HG03159 (cell line): ENCODE measurements at regions not wholly inside any gene's neighbourhood (a gene's known extent, or its start where the extent isn't known, plus 50 kb on each side); places are given as distances from the start of the nearest gene placed in this dataset.

Experiments
- ATAC-seq: cut with Tn5 transposase; IDR thresholded peaks from one replicate; pipeline ENCODE4 v1.9.1; 2021; ENCODE audit warnings: mild to moderate bottlenecking, moderate library complexity; ENCODE audit not compliant: unreplicated experiment

DNA sequence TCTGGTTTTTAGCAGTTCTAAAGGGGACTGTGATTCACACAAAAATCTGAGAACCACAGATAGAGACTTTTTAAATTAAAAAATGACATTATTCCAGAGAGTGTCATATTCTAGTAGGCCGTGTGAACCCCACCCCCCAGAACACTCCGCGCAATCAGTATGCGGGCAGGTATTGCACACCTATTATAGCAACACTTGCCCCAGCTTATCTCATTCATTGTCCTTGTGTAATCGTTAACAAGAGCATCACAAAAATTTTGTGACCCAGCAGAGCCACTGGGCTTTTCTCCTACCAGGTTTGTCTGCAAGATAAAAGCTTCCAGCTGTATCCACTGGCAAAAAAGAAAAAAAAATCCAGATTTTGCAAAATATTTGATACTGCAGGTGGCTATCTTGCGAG, 394.1 kb upstream of the SMIM31 start:
- ATAC-seq, result no peak

DNA sequence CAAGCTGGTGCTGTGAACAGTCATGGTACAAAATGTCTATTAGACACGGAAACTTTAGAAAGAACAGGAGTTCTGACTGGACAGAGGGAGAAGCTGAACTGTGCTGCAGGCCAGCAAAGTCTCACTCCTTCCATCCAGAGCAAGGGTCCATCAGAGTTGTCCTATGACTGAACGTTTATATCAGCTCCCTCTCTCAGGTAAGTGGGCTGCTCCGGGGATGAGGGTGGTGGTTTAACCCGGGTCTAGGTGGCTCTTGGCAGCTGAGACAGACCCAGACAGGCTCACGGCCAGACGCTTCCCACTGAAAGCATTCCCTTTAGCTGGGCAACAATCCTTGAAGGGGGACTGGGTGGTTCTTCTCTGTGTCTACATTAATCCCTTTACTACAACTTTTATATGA, 385.0 kb upstream of the SMIM31 start:
- ATAC-seq, result no peak

DNA sequence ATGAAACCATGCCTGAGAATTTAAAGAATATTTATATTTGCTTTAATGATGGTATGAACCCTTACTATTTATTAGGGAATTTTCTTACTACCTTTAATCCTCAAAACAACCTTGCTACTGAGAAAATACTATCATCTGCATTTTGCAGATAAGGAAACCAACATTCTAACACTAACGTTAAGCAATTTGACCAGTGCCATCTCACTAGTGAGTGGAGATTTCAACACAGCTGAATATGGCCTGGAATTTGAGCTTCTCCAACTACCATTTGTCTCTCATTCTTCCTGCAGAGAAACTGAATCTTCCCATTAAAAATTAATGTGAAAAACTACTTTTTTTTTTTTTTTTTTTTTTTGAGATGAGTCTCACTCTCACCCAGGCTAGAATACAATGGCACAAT, 380.9 kb upstream of the SMIM31 start:
- ATAC-seq, result no peak

DNA sequence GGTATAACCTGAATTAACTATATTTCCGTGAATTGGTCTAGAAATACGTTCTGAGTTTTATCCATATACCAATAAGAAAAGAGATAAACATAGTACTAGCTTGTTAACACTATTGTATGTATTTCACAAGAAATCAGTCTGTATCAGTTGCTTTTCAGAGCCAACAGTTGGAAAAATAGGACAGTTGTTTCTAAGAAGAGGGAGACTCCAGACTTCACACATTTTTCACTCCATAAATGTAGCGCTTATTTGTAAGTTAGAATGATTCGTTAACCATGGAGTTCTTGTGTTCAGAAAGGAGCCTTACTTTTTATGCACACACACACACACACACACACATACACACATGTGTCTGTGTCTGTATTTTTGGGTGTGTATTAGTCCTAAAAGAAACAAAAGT, 376.7 kb upstream of the SMIM31 start:
- ATAC-seq, result no peak

DNA sequence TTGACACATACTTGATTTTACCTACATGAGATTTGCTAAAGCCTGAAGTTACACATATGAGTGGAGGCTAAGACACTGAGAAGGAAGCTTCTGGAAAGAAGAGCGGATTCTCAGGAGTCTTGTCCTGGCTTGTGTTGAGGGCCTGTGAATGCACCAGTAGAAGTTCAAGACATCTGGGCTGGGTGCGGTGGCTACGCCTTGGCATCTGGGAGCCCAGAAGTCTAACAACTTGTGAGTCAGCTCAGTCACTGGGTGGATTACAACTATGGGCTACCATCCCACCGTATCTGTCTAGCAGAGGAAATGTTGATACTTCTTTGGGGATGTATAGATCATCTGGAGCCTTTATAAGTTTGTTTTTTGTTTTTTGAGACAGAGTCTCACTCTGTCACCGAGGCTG, 375.6 kb upstream of the SMIM31 start:
- ATAC-seq, result no peak

DNA sequence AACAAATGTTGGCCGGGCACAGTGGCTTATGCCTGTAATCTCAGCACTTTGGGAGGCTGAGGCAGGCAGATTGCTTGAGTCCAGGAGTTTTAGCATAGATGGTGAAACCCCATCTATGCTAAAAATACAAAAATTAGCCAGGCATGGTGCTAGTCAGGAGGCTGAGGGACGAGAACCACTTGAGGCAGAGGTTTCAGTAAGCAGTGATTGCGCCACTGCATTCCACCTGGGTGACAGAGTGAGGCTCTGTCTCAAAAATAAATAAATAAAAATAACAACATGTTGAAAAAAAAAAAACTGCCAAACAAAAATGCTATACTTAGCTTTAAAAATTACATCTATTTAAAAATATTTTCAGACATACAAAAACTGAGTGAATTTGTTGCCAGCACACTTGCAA, 374.2 kb upstream of the SMIM31 start:
- no peak for ATAC-seq

DNA sequence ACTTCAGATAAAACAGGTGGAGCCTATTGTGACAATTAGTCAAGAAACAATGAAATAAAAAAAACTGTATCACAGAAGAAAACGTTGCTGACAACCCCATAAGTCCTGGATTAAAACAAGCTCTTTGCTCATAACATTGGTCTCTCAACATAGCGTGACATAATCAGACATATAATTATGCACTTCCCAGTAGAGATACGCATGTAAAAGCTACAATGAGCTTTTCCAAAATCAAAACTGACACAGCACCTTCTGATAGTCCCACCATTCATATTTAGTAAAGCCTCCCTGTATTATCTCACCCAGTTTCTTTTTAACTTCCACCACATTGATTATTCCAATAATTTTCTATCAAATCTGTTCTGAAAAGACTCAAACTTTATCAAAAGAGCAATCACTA, 372.1 kb upstream of the SMIM31 start:
- no peak for ATAC-seq

DNA sequence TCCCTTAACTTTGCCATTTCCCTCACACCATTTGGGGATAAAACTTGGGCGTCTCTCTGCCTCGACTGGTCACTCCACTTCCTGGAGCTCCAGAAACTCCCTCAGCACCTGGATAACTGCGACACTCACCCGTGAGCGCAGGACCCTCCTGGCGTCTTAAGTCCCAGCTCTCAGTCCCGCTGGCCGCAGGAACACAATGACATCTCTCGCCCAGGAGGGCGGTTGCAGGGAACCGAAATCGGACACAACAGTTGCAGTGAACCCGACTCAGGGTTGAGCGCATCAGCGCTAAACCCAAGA, 370.9 kb upstream of the SMIM31 start:
- ATAC-seq, result peak; percentile 22

DNA sequence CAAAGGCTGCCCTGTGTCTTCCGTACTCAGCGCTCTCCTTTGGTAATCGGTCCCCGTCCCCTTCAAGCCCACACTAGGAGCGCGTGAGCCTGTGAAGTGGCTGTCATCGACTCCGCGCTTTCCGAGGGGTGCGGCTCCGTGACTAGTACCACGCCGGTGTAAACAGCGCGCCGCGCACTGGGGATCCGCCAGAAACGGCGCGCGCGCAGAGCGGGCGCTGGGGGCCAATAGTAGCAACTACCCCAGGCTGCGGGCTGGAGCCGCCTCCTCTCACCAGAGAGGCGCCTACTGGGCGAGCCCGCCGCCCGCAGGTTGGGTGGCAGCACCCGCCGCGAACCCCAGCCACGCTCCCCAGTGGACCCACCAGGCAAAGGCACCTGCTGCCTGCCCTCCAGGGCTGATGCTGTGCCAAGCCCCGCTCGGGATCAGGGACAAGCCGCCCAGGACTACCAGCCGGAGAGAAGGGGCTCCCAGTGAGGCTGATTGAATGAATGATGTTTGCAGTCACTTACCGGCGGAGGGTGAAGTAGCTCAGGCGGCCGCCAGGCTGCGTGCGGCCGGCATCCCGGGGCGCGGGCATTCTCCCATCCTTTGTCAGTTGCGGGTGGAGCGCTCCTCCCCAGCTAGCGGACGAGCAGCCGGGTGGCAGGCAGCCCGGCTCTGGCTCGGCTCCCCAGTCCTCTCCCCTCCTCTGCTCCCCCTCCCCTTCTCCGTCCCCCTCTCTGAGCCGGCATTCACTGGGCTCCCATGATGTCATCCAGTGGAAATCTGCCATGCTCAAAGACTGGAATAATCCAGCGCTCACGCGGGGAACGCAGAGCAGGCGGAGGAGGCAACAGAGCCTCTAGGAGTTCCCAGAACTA, 370.3 kb upstream of the SMIM31 start:
- ATAC-seq, result peak; percentile 30

DNA sequence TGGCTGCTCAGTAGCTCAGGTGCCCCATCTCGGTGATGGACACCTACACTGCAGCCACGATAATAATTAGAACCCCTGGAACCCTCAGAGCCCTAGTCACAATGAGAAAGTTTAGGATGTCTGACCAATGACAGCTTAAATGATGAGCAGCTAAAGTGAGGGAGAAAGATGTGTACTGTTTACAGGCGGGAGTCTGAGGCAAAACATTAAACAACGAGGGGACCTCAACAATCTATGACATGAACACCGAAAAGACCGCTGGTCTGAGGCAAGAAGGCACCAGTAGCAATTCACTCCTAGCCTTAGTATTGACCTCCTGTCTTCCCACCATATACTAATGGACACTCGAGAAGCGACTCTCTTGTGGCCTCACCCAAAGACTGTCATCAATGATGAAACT, 369.5 kb upstream of the SMIM31 start:
- ATAC-seq, result no peak

DNA sequence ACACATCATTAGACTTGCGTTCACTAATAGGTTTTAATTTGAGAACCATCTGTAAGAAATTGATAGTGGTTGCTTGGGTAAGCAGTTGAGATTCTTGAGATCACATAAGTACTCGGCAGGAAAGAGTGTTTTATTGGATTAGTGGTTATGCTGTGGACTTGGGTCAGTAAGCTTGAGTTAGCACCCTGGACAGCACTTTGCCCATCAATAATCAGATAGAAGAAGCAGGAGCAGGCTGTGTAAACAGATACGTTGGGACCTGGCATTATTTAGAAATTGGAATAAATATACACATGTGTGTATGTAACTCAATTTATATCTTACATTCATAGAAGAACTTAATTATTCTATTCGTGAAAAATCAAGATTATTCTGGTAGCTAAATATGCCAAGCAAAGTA, 357.5 kb upstream of the SMIM31 start:
- ATAC-seq, result no peak

DNA sequence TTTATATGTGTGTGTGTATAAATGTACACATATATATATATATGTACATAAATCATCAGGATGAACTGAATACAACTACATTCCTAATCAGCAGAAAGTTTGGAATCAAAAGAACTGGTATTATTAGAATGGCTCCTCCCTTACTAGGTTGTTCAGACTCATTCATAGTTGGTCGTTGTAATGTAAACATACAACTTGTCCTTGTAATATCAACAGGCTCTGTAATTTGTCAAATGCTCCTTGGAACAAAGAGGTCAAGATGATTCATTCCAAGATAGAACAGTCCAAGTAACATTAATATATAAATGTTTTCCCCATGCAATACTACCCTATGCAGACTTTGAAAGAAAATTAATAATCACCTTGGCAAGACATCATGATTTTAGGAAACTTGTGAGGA, 351.4 kb upstream of the SMIM31 start:
- ATAC-seq, result no peak

DNA sequence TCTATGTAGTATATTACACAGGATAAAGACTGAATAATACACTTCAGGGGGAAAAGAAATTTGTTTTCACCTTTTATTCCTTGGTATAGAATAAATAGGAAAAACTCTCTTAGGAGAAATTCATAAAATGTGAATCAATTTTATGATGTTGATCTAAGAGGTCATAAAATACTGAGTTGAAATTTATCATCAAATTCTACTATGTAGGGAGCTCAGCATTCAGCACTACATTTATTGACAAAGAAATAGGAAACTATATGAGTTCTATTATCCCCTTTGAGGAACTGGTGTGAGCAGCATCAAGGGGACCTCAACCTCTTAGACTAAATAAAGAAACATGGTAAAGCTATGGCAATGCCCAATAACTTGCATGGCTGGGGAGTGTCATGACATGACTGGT, 348.2 kb upstream of the SMIM31 start:
- ATAC-seq, result no peak

DNA sequence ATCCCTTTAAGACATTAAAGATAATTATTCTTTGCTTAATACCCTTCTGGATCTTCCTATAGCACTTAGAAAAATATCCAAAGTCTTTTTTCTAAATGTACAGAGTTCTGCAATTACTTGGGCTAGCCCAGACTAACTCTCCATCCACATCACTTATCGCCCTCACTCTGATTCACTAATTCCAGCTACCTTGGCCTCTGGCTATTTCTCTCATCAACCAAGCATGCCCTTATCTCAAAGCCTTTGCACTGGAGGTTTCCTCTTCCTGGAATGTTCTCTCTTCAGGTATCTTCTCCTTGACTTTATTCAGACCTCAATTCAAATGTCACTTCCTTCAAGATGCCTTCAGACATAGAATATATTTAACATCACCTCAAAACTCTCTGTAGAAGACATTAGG, 345.1 kb upstream of the SMIM31 start:
- ATAC-seq, result no peak

DNA sequence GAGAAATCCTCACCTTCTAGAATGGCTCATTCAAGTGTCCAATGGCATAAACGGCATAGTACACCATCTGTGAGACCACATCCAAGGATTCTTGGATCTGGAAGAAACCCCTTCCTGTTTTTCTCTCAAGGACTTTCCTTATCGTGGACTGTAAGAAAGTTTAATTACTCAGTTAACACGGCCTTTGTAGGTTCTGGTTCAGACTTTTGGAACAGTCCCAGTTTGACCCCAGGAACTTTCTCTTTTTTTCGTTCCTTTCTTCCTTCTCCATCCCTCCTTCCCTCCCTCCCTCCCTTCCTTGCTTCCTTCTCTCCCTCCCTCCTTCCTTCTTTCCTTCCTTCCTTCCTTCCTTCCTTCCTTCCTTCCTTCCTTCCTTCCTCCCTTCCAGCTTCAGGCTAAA, 343.5 kb upstream of the SMIM31 start:
- no peak for ATAC-seq

DNA sequence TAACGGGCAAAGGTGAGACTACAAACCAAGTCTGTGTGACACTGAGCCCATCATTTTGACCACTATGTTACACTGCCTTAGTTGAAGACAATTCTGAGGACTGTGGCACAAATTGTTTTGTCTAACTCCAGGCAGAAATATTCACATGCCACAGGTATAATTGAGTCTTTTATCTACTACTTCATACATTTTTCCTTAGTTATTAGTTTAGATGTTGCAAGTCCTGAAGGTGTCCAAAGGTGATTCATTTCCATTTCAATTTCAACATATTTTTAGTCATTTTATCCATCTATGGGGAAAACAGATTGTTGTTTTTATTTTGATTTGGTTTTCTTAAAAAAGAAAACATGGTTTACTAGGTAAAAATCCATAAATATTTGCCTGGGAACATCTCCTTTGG, 341.7 kb upstream of the SMIM31 start:
- ATAC-seq, result no peak

DNA sequence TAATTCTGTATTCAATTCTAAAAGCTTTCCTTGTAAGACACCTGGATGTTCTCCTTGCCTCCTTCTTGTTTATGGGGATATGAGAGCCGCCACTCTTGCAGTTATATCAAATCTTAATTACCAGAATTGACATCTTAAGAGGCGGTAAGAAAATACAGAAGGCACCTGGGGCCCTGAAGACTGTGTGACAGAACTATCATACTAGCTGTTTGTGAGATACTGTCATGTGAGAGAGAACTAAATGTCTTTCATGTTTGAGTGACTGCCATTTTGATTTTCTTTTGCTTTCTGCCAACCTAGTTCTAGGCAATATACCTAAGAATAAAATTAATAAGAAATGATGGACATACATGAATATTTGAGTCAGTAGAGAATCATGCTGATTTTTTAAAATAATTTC, 340.2 kb upstream of the SMIM31 start:
- ATAC-seq, result no peak

DNA sequence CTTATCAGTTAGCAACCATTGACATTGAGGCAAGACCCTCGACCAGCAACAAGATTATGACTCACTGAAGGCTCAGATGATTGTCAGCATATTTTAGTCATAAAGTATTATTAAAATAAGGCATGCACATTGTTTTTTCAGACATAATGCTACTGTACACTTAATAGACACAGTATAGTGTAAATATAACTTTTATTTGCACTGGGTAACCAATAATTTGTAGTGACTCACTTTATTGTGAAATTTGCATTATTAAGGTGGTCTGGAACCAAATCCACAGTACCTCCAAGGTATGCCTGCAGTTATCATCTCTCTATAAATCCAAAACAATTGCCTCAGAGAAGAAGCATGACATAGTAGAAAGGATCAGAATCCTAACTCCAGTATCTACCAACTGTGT, 330.1 kb upstream of the SMIM31 start:
- no peak for ATAC-seq

DNA sequence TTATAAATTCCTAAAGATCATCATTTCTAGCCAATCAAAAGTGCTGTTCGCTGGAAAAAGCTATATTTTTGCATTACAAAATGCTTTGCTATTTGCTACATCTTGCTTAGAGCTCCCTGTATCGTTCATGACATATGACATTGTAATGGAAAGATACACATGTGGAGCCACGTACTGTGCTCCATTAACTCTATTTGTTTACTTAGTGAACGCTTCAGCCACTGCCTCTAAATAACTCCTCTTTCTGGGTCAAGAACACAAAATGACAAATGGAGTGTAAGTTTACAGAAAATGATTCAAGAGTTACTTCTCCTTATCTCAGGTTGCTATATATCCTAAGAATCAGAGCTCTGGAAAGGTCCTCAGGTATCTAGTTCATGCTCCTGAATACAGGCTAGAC, 329.1 kb upstream of the SMIM31 start:
- no peak for ATAC-seq

DNA sequence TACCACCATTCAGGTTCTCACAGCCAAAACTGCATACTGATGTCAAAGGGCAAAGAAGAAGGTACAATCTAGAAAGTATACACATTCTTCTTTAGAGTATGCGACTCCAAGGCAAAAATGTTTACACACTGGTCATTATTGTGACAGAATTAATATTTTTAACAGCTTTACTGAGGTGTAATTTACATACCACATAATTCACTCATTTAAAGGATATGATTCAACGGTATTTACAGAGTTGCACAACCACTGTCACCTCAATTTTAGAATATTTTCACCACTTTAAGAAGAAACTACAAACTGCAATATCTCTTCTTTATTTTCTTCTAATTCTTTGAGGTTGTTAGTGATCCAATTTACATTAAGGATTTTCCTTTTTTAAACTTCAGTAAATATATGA, 325.4 kb upstream of the SMIM31 start:
- ATAC-seq, result no peak

DNA sequence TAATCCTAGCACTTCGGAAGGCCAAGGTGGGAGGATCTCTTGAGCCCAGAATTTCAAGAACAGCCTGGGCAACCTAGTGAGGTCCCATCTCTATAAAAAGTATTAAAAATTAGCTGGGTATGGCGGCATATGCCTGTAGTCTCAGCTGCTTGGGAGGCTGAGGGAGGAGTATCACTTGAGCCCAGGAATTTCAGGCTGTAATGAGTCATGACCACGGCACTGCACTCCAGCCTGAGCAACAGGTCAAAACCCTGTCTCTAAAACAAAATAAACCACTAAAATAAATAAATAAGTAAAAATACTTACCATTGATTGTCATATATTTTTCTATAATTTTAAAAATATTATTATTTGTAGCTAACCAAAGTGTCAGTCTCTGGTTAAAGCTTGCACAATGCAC, 315.6 kb upstream of the SMIM31 start:
- no peak for ATAC-seq

DNA sequence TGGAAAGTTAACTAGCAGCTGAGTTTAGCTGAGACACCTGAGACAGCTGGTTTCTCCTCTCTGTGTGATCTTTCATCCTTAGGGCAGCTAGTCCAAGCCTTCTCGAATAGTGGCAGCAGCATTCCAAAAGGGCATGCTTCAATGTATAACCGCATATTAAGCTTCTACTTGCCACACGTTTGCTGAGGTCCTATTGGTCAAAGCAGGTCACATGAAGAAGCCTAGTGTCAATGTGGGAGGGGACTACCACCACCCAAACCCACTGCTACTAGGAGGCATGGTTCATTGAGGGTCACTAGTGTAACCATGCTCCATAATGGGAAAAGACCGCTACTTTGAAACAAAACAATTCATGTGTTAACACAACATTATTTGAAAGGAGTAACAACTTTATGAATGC, 314.9 kb upstream of the SMIM31 start:
- ATAC-seq, result no peak

DNA sequence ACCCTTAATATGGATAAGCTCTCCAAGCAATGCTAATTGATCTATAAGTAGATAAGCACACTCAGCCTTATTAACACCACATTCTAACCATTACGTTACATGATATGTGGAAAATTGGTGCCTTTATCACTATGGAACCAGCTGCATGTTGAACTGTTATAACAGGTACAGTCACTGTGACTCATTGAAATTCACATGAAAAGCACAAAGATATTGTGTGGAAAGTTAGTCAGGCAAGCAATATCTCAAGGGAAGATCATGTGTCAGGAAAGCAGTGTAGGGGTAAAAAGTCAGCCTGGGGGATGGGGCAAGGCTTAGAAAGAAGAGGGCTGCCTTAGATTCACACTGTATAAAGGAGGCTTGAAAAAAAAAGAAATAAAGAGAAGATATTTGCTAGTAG, 313.7 kb upstream of the SMIM31 start:
- ATAC-seq, result no peak
